ENCODE measurements at regions not wholly inside any gene's neighbourhood (a gene's known extent, or its start where the extent isn't known, plus 50 kb on each side); places are given as distances from the start of the nearest gene placed in this dataset.

DNA sequence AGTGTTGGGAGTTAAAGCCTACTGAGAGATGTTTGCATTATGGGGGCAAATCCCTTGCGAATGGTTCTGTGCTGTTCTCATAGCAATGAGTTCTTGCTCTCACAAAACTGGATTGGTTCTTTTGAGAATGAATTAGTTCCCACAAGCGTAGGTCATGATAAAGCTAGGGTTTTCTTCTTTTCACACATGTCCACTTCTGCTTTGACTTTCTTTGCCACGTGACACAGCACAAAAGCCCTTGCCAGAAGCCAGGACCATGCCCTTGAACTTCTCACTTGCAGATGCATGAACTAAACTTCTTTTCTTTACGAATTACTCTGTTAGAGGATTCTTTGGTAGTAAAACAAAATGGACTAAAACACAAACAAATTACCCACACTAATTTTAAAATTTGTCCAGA is 922.8 kb downstream of the EPHA7 start:
- H3K4me3 ChIP-seq (ENCODE audit: insufficient read length, low read depth), result no peak overlapping the region
- no peaks in the 10 kb centered on the region for H3K9me3 ChIP-seq (ENCODE audit: insufficient read depth, low read length)
- no peak overlapping the region for H3K9ac ChIP-seq (ENCODE audit: insufficient read length, low read depth)
- TF ChIP-seq SUZ12 (IDR thresholded peaks at IDR 0.05; ENCODE audit: extremely low read depth, insufficient read depth, insufficient read length), result no peak
- TF ChIP-seq ZNF274 (IDR thresholded peaks at IDR 0.05; ENCODE audit: low read depth, low read length), result no peak
- no peak for TF ChIP-seq YY1 (IDR thresholded peaks at IDR 0.05; ENCODE audit: insufficient read depth, insufficient read length)
- no peak for DNase-seq (ENCODE audit: low read depth, low spot score)
- no peaks in the 10 kb centered on the region for H3K27me3 ChIP-seq (ENCODE audit: insufficient read depth, insufficient read length)
- no peaks in the 10 kb centered on the region for H3K4me1 ChIP-seq (ENCODE audit: insufficient read depth, insufficient read length)
- no peaks in the 10 kb centered on the region for H3K36me3 ChIP-seq (ENCODE audit: insufficient read depth, insufficient read length, low read length)

DNA sequence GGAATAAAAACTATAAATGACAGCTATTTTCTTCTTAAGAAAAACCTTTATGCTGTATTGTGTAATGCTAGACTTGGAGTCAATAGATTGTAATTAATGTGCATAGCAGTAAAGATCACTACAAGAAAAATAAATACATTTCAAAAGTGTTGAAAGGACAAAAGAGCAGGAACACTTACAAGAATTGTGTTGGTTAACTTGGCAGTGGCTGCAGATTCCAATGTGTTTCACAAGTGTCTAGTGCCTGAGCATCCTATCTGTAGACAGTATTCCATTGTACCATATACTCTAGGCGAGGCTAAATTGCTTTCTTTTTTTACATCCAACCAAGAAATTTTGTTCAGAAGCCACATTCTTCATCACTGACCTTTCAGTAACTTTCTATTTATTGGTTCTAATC is 924.1 kb downstream of the EPHA7 start:
- Histone ChIP-seq H3K9ac (ENCODE audit: insufficient read length, low read depth) (no peak overlapping the region), H3K4me3 (ENCODE audit: insufficient read length, low read depth) (no peak overlapping the region), H3K9me3 (ENCODE audit: insufficient read depth, low read length) (no peaks in the 10 kb centered on the region), H3K27me3 (ENCODE audit: insufficient read depth, insufficient read length) (no peaks in the 10 kb centered on the region), H3K4me1 (ENCODE audit: insufficient read depth, insufficient read length) (no peaks in the 10 kb centered on the region), H3K36me3 (ENCODE audit: insufficient read depth, insufficient read length, low read length) (no peaks in the 10 kb centered on the region)
- no peak for TF ChIP-seq YY1 (IDR thresholded peaks at IDR 0.05; ENCODE audit: insufficient read depth, insufficient read length)
- TF ChIP-seq SUZ12 (IDR thresholded peaks at IDR 0.05; ENCODE audit: extremely low read depth, insufficient read depth, insufficient read length), result no peak
- no peak for TF ChIP-seq ZNF274 (IDR thresholded peaks at IDR 0.05; ENCODE audit: low read depth, low read length)
- DNase-seq (ENCODE audit: low read depth, low spot score), result no peak

DNA sequence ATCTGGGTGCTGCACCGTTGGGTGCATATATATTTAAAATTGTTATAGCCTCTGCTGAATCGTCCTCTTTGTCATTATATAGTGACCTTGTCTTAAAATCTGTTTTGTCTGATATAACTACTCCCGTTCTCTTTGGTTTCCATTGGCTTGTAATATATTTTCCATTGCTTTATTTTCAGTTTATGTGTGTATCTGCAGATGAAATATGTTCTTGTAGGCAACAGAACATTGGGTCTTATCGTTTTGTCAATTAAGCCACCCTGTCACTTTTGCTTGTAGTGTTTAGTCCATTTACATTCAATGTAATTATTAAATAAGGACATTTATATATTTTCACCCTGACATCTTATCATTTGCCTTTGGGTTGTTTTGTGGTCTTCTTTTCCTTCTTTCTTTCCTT is 933.9 kb downstream of the EPHA7 start:
- Histone ChIP-seq H3K4me3 (ENCODE audit: insufficient read length, low read depth) (no peak overlapping the region), H3K36me3 (ENCODE audit: insufficient read depth, insufficient read length, low read length) (no peaks in the 10 kb centered on the region), H3K9me3 (ENCODE audit: insufficient read depth, low read length) (no peaks in the 10 kb centered on the region), H3K27me3 (ENCODE audit: insufficient read depth, insufficient read length) (no peaks in the 10 kb centered on the region), H3K4me1 (ENCODE audit: insufficient read depth, insufficient read length) (no peaks in the 10 kb centered on the region), H3K9ac (ENCODE audit: insufficient read length, low read depth) (no peak overlapping the region)
- DNase-seq (ENCODE audit: low read depth, low spot score), result no peak
- TF ChIP-seq SUZ12 (IDR thresholded peaks at IDR 0.05; ENCODE audit: extremely low read depth, insufficient read depth, insufficient read length) (no peak), ZNF274 (IDR thresholded peaks at IDR 0.05; ENCODE audit: low read depth, low read length) (no peak), YY1 (IDR thresholded peaks at IDR 0.05; ENCODE audit: insufficient read depth, insufficient read length) (no peak)

DNA sequence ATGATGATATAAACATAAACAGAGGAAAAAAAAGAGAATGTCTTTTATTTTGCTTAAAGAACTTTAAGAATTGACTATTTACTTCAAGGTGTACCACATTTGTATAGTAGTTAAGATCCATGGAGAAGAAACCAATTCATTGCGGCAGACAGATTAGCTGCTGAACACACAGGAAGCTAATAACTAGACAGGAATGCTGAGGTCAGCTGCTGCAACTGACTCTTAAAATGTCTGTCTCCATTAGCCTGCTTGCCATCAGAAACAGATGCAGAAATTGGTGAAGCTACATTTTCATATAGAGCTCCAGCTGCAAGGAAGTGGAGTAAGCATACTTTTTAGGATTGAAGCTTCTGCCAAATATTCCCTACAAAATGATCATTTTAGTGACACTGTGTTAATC is 939.5 kb downstream of the EPHA7 start:
- Histone ChIP-seq H3K9ac (ENCODE audit: insufficient read length, low read depth) (no peak overlapping the region), H3K9me3 (ENCODE audit: insufficient read depth, low read length) (no peaks in the 10 kb centered on the region), H3K36me3 (ENCODE audit: insufficient read depth, insufficient read length, low read length) (no peaks in the 10 kb centered on the region), H3K4me1 (ENCODE audit: insufficient read depth, insufficient read length) (no peaks in the 10 kb centered on the region), H3K4me3 (ENCODE audit: insufficient read length, low read depth) (no peak overlapping the region), H3K27me3 (ENCODE audit: insufficient read depth, insufficient read length) (no peaks in the 10 kb centered on the region)
- TF ChIP-seq SUZ12 (IDR thresholded peaks at IDR 0.05; ENCODE audit: extremely low read depth, insufficient read depth, insufficient read length) (no peak), ZNF274 (IDR thresholded peaks at IDR 0.05; ENCODE audit: low read depth, low read length) (no peak), YY1 (IDR thresholded peaks at IDR 0.05; ENCODE audit: insufficient read depth, insufficient read length) (no peak)
- no peak for DNase-seq (ENCODE audit: low read depth, low spot score)

DNA sequence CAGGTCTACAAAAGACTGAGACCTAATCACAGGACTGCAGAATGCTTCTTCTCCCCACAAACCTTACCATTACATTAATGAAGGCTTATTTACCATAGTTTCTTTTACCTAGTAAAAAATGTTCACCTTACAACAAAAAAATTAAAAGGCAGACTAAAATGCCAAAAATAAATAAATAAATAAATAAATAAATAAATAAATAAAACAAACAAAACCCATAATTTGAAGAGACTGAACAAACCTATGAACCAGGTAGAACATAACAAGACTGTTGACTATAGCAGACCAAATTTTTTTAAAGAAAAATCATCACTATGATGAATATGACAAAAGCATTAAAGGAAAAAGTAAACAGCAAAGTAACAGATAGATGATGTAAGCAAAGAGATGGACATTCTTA is 946.3 kb downstream of the EPHA7 start:
- no peaks in the 10 kb centered on the region for H3K27me3 ChIP-seq (ENCODE audit: insufficient read depth, insufficient read length)
- H3K4me3 ChIP-seq (ENCODE audit: insufficient read length, low read depth), result no peak overlapping the region
- no peak overlapping the region for H3K9ac ChIP-seq (ENCODE audit: insufficient read length, low read depth)
- no peaks in the 10 kb centered on the region for H3K4me1 ChIP-seq (ENCODE audit: insufficient read depth, insufficient read length)
- H3K36me3 ChIP-seq (ENCODE audit: insufficient read depth, insufficient read length, low read length), result no peaks in the 10 kb centered on the region
- no peak for TF ChIP-seq ZNF274 (IDR thresholded peaks at IDR 0.05; ENCODE audit: low read depth, low read length)
- TF ChIP-seq SUZ12 (IDR thresholded peaks at IDR 0.05; ENCODE audit: extremely low read depth, insufficient read depth, insufficient read length), result no peak
- no peaks in the 10 kb centered on the region for H3K9me3 ChIP-seq (ENCODE audit: insufficient read depth, low read length)
- no peak for DNase-seq (ENCODE audit: low read depth, low spot score)

DNA sequence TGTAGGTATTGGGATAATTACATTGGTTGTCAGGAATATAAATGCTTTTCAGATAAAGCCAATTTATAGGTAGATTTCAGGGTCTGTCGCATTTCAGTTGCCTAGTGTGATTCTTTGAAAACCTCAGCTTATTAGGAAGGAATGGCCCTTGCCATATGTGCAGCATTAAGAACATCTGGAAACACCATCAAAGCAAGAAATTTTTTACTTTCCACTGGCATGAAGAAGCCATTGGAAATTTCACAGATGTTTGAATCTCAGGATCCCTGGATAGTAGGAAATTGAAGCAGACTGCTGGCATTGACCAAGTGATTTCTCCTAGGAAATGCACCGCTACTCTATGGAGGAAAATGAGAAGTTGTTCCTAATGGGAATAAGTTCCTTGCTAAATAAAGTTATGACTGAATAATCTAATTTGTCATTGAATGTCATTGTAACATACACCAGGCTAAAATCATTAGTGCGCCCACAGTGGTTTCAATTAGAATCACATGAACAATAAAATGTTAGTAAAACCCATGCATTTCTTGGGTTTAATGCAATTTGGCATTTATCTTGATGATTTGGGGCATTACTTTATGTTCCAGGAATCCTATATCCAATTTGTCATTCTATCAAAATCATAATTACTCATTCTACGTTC is 950.1 kb downstream of the EPHA7 start:
- no peaks in the 10 kb centered on the region for H3K4me1 ChIP-seq (ENCODE audit: insufficient read depth, insufficient read length)

DNA sequence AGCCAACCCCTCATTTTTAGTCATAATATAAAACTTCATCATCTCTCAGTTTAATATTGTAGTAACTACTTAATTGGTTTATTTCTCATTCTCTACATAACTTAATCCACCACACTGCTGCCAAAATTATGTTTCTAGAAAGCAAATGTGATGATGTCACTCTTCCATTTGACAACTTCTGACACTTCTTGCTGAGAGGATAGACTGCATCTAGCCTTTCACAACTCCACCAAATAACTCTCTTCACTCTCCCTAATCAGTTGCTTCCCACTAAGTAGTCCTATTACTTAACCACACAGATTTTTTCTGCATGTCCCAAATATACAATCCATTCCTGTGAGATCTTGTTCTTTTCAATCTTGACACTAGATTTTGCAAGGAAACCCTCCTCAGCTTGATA is 951.3 kb downstream of the EPHA7 start:
- H3K4me1 ChIP-seq (ENCODE audit: insufficient read depth, insufficient read length), result no peaks in the 10 kb centered on the region
- H3K36me3 ChIP-seq (ENCODE audit: insufficient read depth, insufficient read length, low read length), result no peaks in the 10 kb centered on the region
- no peak overlapping the region for H3K4me3 ChIP-seq (ENCODE audit: insufficient read length, low read depth)
- no peak for DNase-seq (ENCODE audit: low read depth, low spot score)
- no peak overlapping the region for H3K9ac ChIP-seq (ENCODE audit: insufficient read length, low read depth)
- no peaks in the 10 kb centered on the region for H3K27me3 ChIP-seq (ENCODE audit: insufficient read depth, insufficient read length)
- 0 out of 2 replicates have a peak, but pooled peaks cover 4% of the 10 kb centered on the region for H3K9me3 ChIP-seq (ENCODE audit: insufficient read depth, low read length)
- TF ChIP-seq SUZ12 (IDR thresholded peaks at IDR 0.05; ENCODE audit: extremely low read depth, insufficient read depth, insufficient read length) (no peak), ZNF274 (IDR thresholded peaks at IDR 0.05; ENCODE audit: low read depth, low read length) (no peak), YY1 (IDR thresholded peaks at IDR 0.05; ENCODE audit: insufficient read depth, insufficient read length) (no peak)

More for the DNA sequence above, 950.1 kb downstream of the EPHA7 start:
- Histone ChIP-seq H3K9ac (ENCODE audit: insufficient read length, low read depth) (no peak overlapping the region), H3K36me3 (ENCODE audit: insufficient read depth, insufficient read length, low read length) (no peaks in the 10 kb centered on the region), H3K27me3 (ENCODE audit: insufficient read depth, insufficient read length) (no peaks in the 10 kb centered on the region), H3K9me3 (ENCODE audit: insufficient read depth, low read length) (0 out of 2 replicates have a peak, but pooled peaks cover 4% of the 10 kb centered on the region), H3K4me3 (ENCODE audit: insufficient read length, low read depth) (no peak overlapping the region)
- TF ChIP-seq SUZ12 (IDR thresholded peaks at IDR 0.05; ENCODE audit: extremely low read depth, insufficient read depth, insufficient read length) (no peak), ZNF274 (IDR thresholded peaks at IDR 0.05; ENCODE audit: low read depth, low read length) (no peak), YY1 (IDR thresholded peaks at IDR 0.05; ENCODE audit: insufficient read depth, insufficient read length) (no peak)
- no peak for DNase-seq (ENCODE audit: low read depth, low spot score)
